OCI-LY7 (cell line): ENCODE measurements at regions not wholly inside any gene's neighbourhood (a gene's known extent, or its start where the extent isn't known, plus 50 kb on each side); places are given as distances from the start of the nearest gene placed in this dataset.

Source experiments
- CTCF ChIP-seq: fragments of 200-600 bp; sonication (generic); conservative IDR thresholded peaks from 2 replicates; pipeline ENCODE4 v1.5.1; 2014; ENCODE audit warnings: mild to moderate bottlenecking, antibody characterized with exemption, low read length, moderate library complexity, mixed read lengths
- EZH2phosphoT487 ChIP-seq: fragments of 200-600 bp; sonication (generic); IDR thresholded peaks from 2 replicates; pipeline ENCODE4 v1.6.1; 2018; ENCODE audit warnings: low read depth, borderline replicate concordance, mild to moderate bottlenecking, mixed run types, antibody characterized with exemption, low read length, moderate library complexity, mixed read lengths

GRCh38 chr21:16695074-16695473 is 817.8 kb upstream of the CXADR start:
- TF ChIP-seq CTCF (no peak), EZH2phosphoT487 (no peak)
